Mucosa of stomach (tissue), 1 donor: ENCODE measurements at regions not wholly inside any gene's neighbourhood (a gene's known extent, or its start where the extent isn't known, plus 50 kb on each side); places are given as distances from the start of the nearest gene placed in this dataset.
"Not testable (repeated sequence)": the region's sequence is repeated elsewhere in the genome, so short reads cannot be mapped to it uniquely, and the experiment has no call there.

Source experiments
- H3K27me3 ChIP-seq: one replicate; pipeline ENCODE4 v1.7.0; 2013; ENCODE audit warnings: mild to moderate bottlenecking, low read length; ENCODE audit not compliant: control insufficient read depth, insufficient read depth
- H3K36me3 ChIP-seq: one replicate; pipeline ENCODE4 v1.7.0; 2013; ENCODE audit warnings: low read length; ENCODE audit not compliant: control insufficient read depth, insufficient read depth
- H3K4me1 ChIP-seq: one replicate; pipeline ENCODE4 v1.7.0; 2013; ENCODE audit warnings: mild to moderate bottlenecking, low read length; ENCODE audit not compliant: control insufficient read depth, insufficient read depth
- H3K4me3 ChIP-seq: one replicate; pipeline ENCODE4 v1.7.0; 2013; ENCODE audit warnings: low read length
- H3K9ac ChIP-seq: one replicate; pipeline ENCODE4 v1.7.0; 2013; ENCODE audit warnings: mild to moderate bottlenecking, low read length, moderate library complexity
- H3K9me3 ChIP-seq: one replicate; pipeline ENCODE4 v1.7.0; 2013; ENCODE audit warnings: mild to moderate bottlenecking, low read length, moderate library complexity; ENCODE audit not compliant: control insufficient read depth
- donor health status: Pancreatic carcinoma.

- no peaks in the 10 kb centered on the region for H3K4me1 ChIP-seq
- H3K27me3 ChIP-seq, result no peaks in the 10 kb centered on the region
- H3K4me3 ChIP-seq, result no peak overlapping the region
- no peak overlapping the region for H3K9ac ChIP-seq
- no peaks in the 10 kb centered on the region for H3K9me3 ChIP-seq
- no peaks in the 10 kb centered on the region for H3K36me3 ChIP-seq
Measured at GRCh38 chr17:53765609-53766008, 57.1 kb upstream of the KIF2B start.

GRCh38 chr17:53765129-53765528 is 57.6 kb upstream of the KIF2B start:
- Histone ChIP-seq H3K4me3 (no peak overlapping the region), H3K27me3 (no peaks in the 10 kb centered on the region), H3K9ac (no peak overlapping the region), H3K36me3 (no peaks in the 10 kb centered on the region), H3K9me3 (no peaks in the 10 kb centered on the region), H3K4me1 (no peaks in the 10 kb centered on the region)

- Histone ChIP-seq H3K9me3 (no peaks in the 10 kb centered on the region), H3K9ac (no peak overlapping the region), H3K36me3 (no peaks in the 10 kb centered on the region), H3K27me3 (no peaks in the 10 kb centered on the region), H3K4me1 (no peaks in the 10 kb centered on the region), H3K4me3 (no peak overlapping the region)
Measured at GRCh38 chr17:53757559-53757958, 65.2 kb upstream of the KIF2B start.

- not testable (repeated sequence) for H3K36me3 ChIP-seq, H3K9me3 ChIP-seq, H3K9ac ChIP-seq, H3K27me3 ChIP-seq, H3K4me1 ChIP-seq, H3K4me3 ChIP-seq
Measured at GRCh38 chr17:53757116-53757515, 65.6 kb upstream of the KIF2B start.

GRCh38 chr17:53749178-53749577 is 73.5 kb upstream of the KIF2B start:
- Histone ChIP-seq H3K27me3 (no peaks in the 10 kb centered on the region), H3K36me3 (no peaks in the 10 kb centered on the region), H3K9me3 (no peaks in the 10 kb centered on the region)

GRCh38 chr17:53748159-53748820 is 74.4 kb upstream of the KIF2B start:
- not testable (repeated sequence) for H3K4me3 ChIP-seq, H3K27me3 ChIP-seq, H3K36me3 ChIP-seq, H3K4me1 ChIP-seq, H3K9ac ChIP-seq, H3K9me3 ChIP-seq

More at GRCh38 chr17:53749178-53749577, 73.5 kb upstream of the KIF2B start:
- no peak overlapping the region for H3K4me3 ChIP-seq
- no peak overlapping the region for H3K9ac ChIP-seq
- H3K4me1 ChIP-seq, result no peaks in the 10 kb centered on the region

GRCh38 chr17:53740312-53740711 is 82.4 kb upstream of the KIF2B start:
- no peaks in the 10 kb centered on the region for H3K27me3 ChIP-seq
- no peaks in the 10 kb centered on the region for H3K4me1 ChIP-seq
- H3K9ac ChIP-seq, result no peak overlapping the region
- H3K9me3 ChIP-seq, result no peaks in the 10 kb centered on the region
- H3K36me3 ChIP-seq, result no peaks in the 10 kb centered on the region
- H3K4me3 ChIP-seq, result no peak overlapping the region

GRCh38 chr17:53736516-53737240 is 86.0 kb upstream of the KIF2B start:
- Histone ChIP-seq H3K4me3 (no peak overlapping the region), H3K9ac (no peak overlapping the region), H3K27me3 (no peaks in the 10 kb centered on the region), H3K9me3 (no peaks in the 10 kb centered on the region), H3K4me1 (no peaks in the 10 kb centered on the region), H3K36me3 (no peaks in the 10 kb centered on the region)

GRCh38 chr17:53724726-53725125 is 98.0 kb upstream of the KIF2B start:
- no peak overlapping the region for H3K4me3 ChIP-seq
- H3K4me1 ChIP-seq, result no peaks in the 10 kb centered on the region
- H3K9ac ChIP-seq, result no peak overlapping the region
- no peaks in the 10 kb centered on the region for H3K27me3 ChIP-seq
- no peaks in the 10 kb centered on the region for H3K9me3 ChIP-seq
- H3K36me3 ChIP-seq, result no peaks in the 10 kb centered on the region

- Histone ChIP-seq H3K27me3 (no peaks in the 10 kb centered on the region), H3K4me3 (no peak overlapping the region), H3K9ac (no peak overlapping the region), H3K4me1 (no peaks in the 10 kb centered on the region), H3K9me3 (no peaks in the 10 kb centered on the region), H3K36me3 (no peaks in the 10 kb centered on the region)
Measured at GRCh38 chr17:53722407-53722806, 100.3 kb upstream of the KIF2B start.

- no peak overlapping the region for H3K4me3 ChIP-seq
- H3K4me1 ChIP-seq, result no peaks in the 10 kb centered on the region
- H3K27me3 ChIP-seq, result no peaks in the 10 kb centered on the region
- H3K9ac ChIP-seq, result no peak overlapping the region
- H3K36me3 ChIP-seq, result no peaks in the 10 kb centered on the region
- H3K9me3 ChIP-seq, result no peaks in the 10 kb centered on the region
Measured at GRCh38 chr17:53721101-53721500, 101.6 kb upstream of the KIF2B start.

- H3K9ac ChIP-seq, result no peak overlapping the region
- no peaks in the 10 kb centered on the region for H3K9me3 ChIP-seq
- H3K36me3 ChIP-seq, result no peaks in the 10 kb centered on the region
- H3K27me3 ChIP-seq, result no peaks in the 10 kb centered on the region
- H3K4me3 ChIP-seq, result no peak overlapping the region
- no peaks in the 10 kb centered on the region for H3K4me1 ChIP-seq
Measured at GRCh38 chr17:53719229-53719628, 103.5 kb upstream of the KIF2B start.
